Esophagus muscularis mucosa (tissue), 4 donors: ENCODE measurements at regions not wholly inside any gene's neighbourhood (a gene's known extent, or its start where the extent isn't known, plus 50 kb on each side); places are given as distances from the start of the nearest gene placed in this dataset.

Experiments
- DNase-seq: peaks from one replicate; pipeline ENCODE4 v3.0.0-alpha.2; 2017; ENCODE audit errors: extremely low spot score
- H3K27ac ChIP-seq, 4 donors: fragments of 200-600 bp; sonication (generic); replicated peaks in 1 of 4; 1 replicate in 3 of 4; 2 replicates in 1 of 4; pipeline ENCODE4 v1.5.1; 2016 to 2019; ENCODE audit warnings: mild to moderate bottlenecking in 1 of 4
- H3K27me3 ChIP-seq, 4 donors: fragments of 200-600 bp; sonication (generic); one replicate each; pipeline versions ENCODE4 v1.5.1 to v1.6.0; 2016 to 2019
- H3K36me3 ChIP-seq, 4 donors: fragments of 200-600 bp; sonication (generic); one replicate each; pipeline ENCODE4 v1.5.1; 2016 to 2019
- H3K4me1 ChIP-seq, 4 donors: fragments of 200-600 bp; sonication (generic); one replicate each; pipeline ENCODE4 v1.5.1; 2016 to 2019
- H3K4me3 ChIP-seq, 4 donors: fragments of 200-600 bp; sonication (generic); 1 replicate in 2 of 4; 2 replicates in 2 of 4; pipeline ENCODE4 v1.5.1; 2016 to 2019; ENCODE audit warnings: mild to moderate bottlenecking in 4 of 4, moderate library complexity in 1 of 4
- H3K9me3 ChIP-seq, 4 donors: fragments of 200-600 bp; sonication (generic); 1 replicate in 3 of 4; 2 replicates in 1 of 4; pipeline ENCODE4 v1.5.1; 2016 to 2019
- EP300 ChIP-seq: sonication (generic); formaldehyde crosslinking; IDR thresholded peaks from one replicate; pipeline ENCODE4 v1.6.1; 2017; ENCODE audit warnings: antibody characterized with exemption
- POLR2A ChIP-seq: fragments of 450-650 bp; IDR thresholded peaks from one replicate; pipeline ENCODE4 v1.6.1; 2017; ENCODE audit warnings: antibody characterized with exemption, moderate library complexity, mild to moderate bottlenecking, low read depth
- POLR2AphosphoS5 ChIP-seq, 2 donors: sonication (generic); formaldehyde crosslinking; IDR thresholded peaks; one replicate each; pipeline ENCODE4 v1.6.1; 2017; ENCODE audit warnings: antibody characterized with exemption in 2 of 2
- WGBS: methylation state at CpG from one replicate; pipeline ENCODE4 v1.1.5; 2018; 5-methylcytosine and 5-hydroxymethylcytosine counted together
- intact Hi-C: fragments of 100-400 bp; cut with DNase I; formaldehyde crosslinking; loops from one replicate; pipeline ENCODE4 v1.15.1; 2023
- TF ChIP-seq, protein P1 (sequence below), 3 experiments: fragments of 200-600 bp in 2 of 3; fragments of 450-650 bp in 1 of 3; sonication (generic) in 2 of 3; IDR thresholded peaks; one replicate each; pipeline ENCODE4 v1.5.1; 2017 to 2019; ENCODE audit warnings: antibody characterized with exemption in 3 of 3, mild to moderate bottlenecking in 2 of 3, moderate library complexity in 1 of 3

DNA sequence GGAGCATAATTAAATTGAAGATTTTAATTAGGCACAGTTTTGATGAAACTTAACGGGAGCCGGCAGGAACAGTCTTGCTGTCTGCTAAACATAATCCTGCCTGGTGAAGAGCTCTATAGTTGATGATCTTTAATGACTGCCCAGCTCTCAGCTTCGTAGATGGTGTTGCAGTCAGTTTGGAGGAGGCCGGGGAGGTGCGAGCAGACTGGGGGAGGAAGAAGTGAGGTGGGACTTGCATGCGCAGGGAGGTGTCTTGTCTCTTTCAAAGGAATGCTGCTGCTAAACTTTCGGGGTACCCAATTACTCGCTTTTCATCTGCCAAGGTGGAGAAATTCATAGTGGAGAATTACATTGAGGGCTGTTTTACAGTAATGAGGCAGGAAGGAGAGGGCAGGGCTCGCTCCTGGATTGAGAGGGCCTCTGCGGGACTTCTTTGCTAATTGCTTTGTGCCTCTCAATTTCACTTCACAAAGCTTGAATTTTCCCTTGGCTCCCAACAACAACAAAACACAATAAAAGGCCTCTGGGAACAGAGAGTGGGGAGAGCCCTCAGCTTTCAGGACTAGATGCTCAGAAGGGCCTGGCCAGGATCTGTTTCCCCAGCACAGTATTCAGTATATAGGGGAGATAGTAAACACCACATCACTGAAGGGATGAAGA is 257.9 kb upstream of the ADRA1B start:
- 85% methylated on average over 10 of the region's 10 CpGs for WGBS
- Histone ChIP-seq H3K36me3 (no peaks in the 10 kb centered on the region), H3K27ac (no peak overlapping the region), H3K4me1 (no peaks in the 10 kb centered on the region), H3K4me3 (no peak overlapping the region), H3K9me3 (no peaks in the 10 kb centered on the region), H3K27me3 (no peaks in the 10 kb centered on the region)
- no peak for TF ChIP-seq POLR2AphosphoS5 (IDR thresholded peaks at IDR 0.05)
- TF ChIP-seq, protein P1, sequence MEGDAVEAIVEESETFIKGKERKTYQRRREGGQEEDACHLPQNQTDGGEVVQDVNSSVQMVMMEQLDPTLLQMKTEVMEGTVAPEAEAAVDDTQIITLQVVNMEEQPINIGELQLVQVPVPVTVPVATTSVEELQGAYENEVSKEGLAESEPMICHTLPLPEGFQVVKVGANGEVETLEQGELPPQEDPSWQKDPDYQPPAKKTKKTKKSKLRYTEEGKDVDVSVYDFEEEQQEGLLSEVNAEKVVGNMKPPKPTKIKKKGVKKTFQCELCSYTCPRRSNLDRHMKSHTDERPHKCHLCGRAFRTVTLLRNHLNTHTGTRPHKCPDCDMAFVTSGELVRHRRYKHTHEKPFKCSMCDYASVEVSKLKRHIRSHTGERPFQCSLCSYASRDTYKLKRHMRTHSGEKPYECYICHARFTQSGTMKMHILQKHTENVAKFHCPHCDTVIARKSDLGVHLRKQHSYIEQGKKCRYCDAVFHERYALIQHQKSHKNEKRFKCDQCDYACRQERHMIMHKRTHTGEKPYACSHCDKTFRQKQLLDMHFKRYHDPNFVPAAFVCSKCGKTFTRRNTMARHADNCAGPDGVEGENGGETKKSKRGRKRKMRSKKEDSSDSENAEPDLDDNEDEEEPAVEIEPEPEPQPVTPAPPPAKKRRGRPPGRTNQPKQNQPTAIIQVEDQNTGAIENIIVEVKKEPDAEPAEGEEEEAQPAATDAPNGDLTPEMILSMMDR (IDR thresholded peaks at IDR 0.05): no peak
- no peak for TF ChIP-seq EP300
- no peak for TF ChIP-seq POLR2A
- DNase-seq: no peak
- intact Hi-C loops: no loop called here

- no peak for DNase-seq
- WGBS: 67% methylated on average over 2 of the region's 2 CpGs
- intact Hi-C loops: no loop called here
- Histone ChIP-seq H3K4me3 (no peak overlapping the region), H3K9me3 (no peaks in the 10 kb centered on the region), H3K27ac (no peak overlapping the region), H3K4me1 (no peaks in the 10 kb centered on the region), H3K27me3 (no peaks in the 10 kb centered on the region), H3K36me3 (no peaks in the 10 kb centered on the region)
- TF ChIP-seq, protein P1 (IDR thresholded peaks at IDR 0.05): no peak
- no peak for TF ChIP-seq EP300
- TF ChIP-seq POLR2A: no peak
- TF ChIP-seq POLR2AphosphoS5 (IDR thresholded peaks at IDR 0.05): no peak
Measured at GRCh38 chr5:159660401-159660800, 255.9 kb upstream of the ADRA1B start.

GRCh38 chr5:159663986-159664385 is 252.3 kb upstream of the ADRA1B start:
- 79% methylated on average over 1 of the region's 1 CpG for whole genome bisulfite sequencing
- Histone ChIP-seq H3K9me3 (no peaks in the 10 kb centered on the region), H3K4me3 (no peak overlapping the region), H3K27me3 (no peaks in the 10 kb centered on the region), H3K27ac (no peak overlapping the region), H3K4me1 (no peaks in the 10 kb centered on the region), H3K36me3 (no peaks in the 10 kb centered on the region)
- intact Hi-C loops: no loop called here
- no peak for DNase-seq
- TF ChIP-seq, protein P1 (IDR thresholded peaks at IDR 0.05): no peak
- TF ChIP-seq POLR2AphosphoS5 (IDR thresholded peaks at IDR 0.05) (no peak), POLR2A (no peak), EP300 (no peak)

GRCh38 chr5:159667286-159667685 is 249.0 kb upstream of the ADRA1B start:
- H3K4me3 ChIP-seq: no peak overlapping the region
- H3K27ac ChIP-seq: no peak overlapping the region
- no peak for TF ChIP-seq POLR2AphosphoS5 (IDR thresholded peaks at IDR 0.05)
- no peak for TF ChIP-seq EP300
- TF ChIP-seq, protein P1 (IDR thresholded peaks at IDR 0.05): no peak
- no peak for TF ChIP-seq POLR2A
- H3K9me3 ChIP-seq: peaks cover 0 to 3% (median under 1%) of the 10 kb centered on the region in 4 donors
- WGBS: 71% methylated on average over 2 of the region's 2 CpGs
- no peaks in the 10 kb centered on the region for H3K36me3 ChIP-seq
- no peaks in the 10 kb centered on the region for H3K27me3 ChIP-seq
- intact Hi-C loops: no loop called here
- peak; percentile 77 for DNase-seq
- H3K4me1 ChIP-seq: no peaks in the 10 kb centered on the region

DNA sequence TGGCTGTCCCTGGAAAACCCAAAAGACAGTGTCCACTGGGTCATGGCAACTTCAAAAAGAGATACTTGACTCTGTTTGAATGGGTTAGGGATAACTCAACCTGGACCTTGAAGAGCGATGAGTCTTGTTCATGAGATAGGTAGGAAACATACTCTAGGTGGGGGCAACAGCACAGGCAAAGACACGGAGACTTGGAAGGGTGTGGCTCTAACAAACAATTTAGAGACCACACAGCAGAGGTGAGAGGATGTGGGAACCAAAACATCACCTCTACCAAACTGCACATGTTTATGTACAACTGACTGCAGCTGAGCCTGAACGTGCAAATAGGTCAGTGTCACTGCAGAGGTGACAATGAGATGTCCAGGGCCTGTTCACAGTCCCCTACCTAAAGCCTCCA is 247.7 kb upstream of the ADRA1B start:
- DNase-seq: peak; percentile 82
- Histone ChIP-seq H3K4me3 (no peak overlapping the region), H3K27me3 (no peaks in the 10 kb centered on the region), H3K27ac (no peak overlapping the region), H3K36me3 (no peaks in the 10 kb centered on the region), H3K4me1 (no peaks in the 10 kb centered on the region), H3K9me3 (peaks cover 0 to 9% (median 4%) of the 10 kb centered on the region in 4 donors)
- 66% methylated on average over 3 of the region's 3 CpGs for WGBS
- TF ChIP-seq, protein P1 (IDR thresholded peaks at IDR 0.05): no peak
- TF ChIP-seq EP300: no peak
- no peak for TF ChIP-seq POLR2AphosphoS5 (IDR thresholded peaks at IDR 0.05)
- TF ChIP-seq POLR2A: no peak
- intact Hi-C loops: no loop called here
